ENCODE measurements at regions not wholly inside any gene's neighbourhood (a gene's known extent, or its start where the extent isn't known, plus 50 kb on each side); places are given as distances from the start of the nearest gene placed in this dataset.
"Not testable (repeated sequence)": the region's sequence is repeated elsewhere in the genome, so short reads cannot be mapped to it uniquely, and the experiment has no call there.

- no peak for TF ChIP-seq ZFX (IDR thresholded peaks at IDR 0.05)
- no peak for TF ChIP-seq CTCF (conservative IDR thresholded peaks at IDR 0.05)
- H3K27ac ChIP-seq, result no peak overlapping the region
Observed at GRCh38 chr2:208985644-208986043, 438.2 kb upstream of the MAP2 start.

DNA sequence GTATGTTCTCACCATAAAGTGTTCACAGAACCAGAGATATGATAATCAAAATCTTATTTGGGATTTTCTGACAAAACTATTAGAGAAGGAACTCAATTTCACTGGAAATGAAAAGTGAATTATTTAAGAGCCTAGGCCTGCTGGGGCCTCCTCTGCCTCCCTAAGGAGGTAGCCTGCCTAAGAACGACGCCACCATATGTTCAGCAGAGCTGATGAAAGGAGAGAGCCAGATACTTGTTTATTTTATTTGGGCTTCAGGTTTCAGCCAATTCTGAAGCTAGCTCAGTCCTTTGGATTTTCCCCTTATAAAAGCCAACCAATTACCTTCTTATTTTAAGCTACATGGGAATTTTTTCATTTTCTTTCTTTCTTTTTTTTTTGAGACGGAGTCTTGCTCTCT lies 433.1 kb upstream of the MAP2 start:
- no peak overlapping the region for H3K27ac ChIP-seq
- TF ChIP-seq CTCF (conservative IDR thresholded peaks at IDR 0.05) (no peak), ZFX (IDR thresholded peaks at IDR 0.05) (no peak)

DNA sequence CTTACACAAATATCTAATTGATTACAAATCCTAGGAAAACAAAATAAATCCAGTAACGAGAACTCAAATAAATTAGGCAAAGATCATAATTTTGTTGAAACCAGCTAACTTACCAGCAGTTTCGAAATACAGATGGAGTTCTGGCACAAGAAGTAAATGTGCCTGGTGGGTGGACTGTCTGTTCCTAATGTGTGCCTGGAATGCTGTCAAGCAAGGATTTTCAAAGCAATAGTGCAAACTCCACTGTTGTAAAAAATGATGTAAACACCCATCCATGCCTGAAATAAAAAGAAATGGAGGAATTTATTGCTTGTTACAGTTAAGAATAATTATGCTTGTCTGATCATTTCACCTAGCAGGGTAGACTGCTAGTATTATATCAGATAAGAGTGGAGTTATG lies 423.9 kb upstream of the MAP2 start:
- TF ChIP-seq CTCF (conservative IDR thresholded peaks at IDR 0.05) (no peak), ZFX (IDR thresholded peaks at IDR 0.05) (no peak)
- H3K27ac ChIP-seq, result no peak overlapping the region

DNA sequence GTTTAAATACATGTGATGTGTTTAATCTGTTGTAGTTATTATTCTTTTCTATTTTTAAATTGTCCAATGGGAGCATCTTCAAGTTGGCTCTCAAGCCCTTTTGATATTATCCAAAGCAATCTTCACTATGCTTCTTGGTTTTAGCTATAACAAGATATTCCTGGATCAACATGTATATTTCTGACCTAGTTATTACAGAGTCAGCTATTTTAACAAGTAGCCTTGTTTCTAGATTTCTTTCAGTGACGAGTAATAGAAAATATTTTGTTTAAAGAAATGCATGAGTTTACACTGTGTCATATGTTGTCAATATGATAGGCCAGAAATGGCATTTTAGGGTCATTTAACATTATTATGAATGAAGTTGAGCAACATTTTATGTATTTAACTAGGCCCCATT lies 421.8 kb upstream of the MAP2 start:
- no peak overlapping the region for H3K27ac ChIP-seq
- TF ChIP-seq CTCF (conservative IDR thresholded peaks at IDR 0.05) (no peak), ZFX (IDR thresholded peaks at IDR 0.05) (no peak)

DNA sequence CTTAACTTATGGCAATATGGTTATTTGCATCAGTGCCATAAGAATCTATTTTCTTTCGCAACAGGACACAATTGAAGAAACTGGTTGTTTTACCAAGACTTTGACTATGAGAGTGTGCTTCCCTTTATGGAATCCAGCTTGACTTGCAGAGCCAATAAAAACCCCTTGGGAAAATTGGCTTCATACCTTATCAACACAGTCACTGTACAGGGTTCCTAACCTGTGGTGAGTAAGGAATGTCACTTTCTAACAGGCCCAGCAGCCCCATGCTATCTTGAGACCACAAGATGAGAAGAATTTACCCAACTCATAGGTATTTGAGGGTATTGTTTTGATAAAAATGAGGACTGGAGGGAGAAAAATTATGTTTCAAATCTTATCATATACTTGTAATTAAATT lies 418.5 kb upstream of the MAP2 start:
- TF ChIP-seq CTCF (conservative IDR thresholded peaks at IDR 0.05) (no peak), ZFX (IDR thresholded peaks at IDR 0.05) (no peak)
- H3K27ac ChIP-seq, result no peak overlapping the region

- H3K27ac ChIP-seq, result no peak overlapping the region
- no peak for TF ChIP-seq ZFX (IDR thresholded peaks at IDR 0.05)
- TF ChIP-seq CTCF (conservative IDR thresholded peaks at IDR 0.05), result peak; percentile 10; the same call in 1 of the 2 replicates
Observed at GRCh38 chr2:209008636-209009287, 415.1 kb upstream of the MAP2 start.

GRCh38 chr2:209018633-209019032 lies 405.2 kb upstream of the MAP2 start:
- not testable (repeated sequence) for H3K27ac ChIP-seq

DNA sequence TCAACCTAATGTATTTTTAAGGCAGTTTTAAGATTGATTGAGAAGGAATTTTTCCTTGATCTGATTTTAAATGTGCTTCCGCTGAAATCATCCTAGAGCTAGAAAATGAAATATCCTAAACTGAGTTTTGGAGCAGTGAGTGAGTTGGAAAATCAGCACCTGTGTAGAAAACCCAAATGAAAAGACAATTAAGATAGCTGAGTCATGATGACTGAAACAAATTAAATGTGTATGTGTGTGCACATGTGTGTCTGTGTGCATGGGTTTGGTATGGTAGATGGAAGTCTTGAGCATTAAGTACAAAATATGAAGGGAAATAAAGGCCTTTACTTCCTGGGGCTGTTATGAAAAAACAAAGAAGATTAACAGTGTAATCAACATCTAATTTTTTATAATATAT lies 394.6 kb upstream of the MAP2 start:
- no peak overlapping the region for H3K27ac ChIP-seq
- TF ChIP-seq CTCF (conservative IDR thresholded peaks at IDR 0.05) (no peak), ZFX (IDR thresholded peaks at IDR 0.05) (no peak)
